SK-N-SH (cell line): ENCODE measurements at regions not wholly inside any gene's neighbourhood (a gene's known extent, or its start where the extent isn't known, plus 50 kb on each side); places are given as distances from the start of the nearest gene placed in this dataset.

Experiments used
- CTCF ChIA-PET: fragments of 300-600, 350-600 bp; formaldehyde crosslinking; extraction: SDS; loops from one replicate; lab custom pipeline; 2021; lab: Yijun Ruan, JAX
- POLR2A ChIA-PET: fragments of 350-600 bp; sonication (Branson Sonifier 250); formaldehyde crosslinking; extraction: SDS; loops from one replicate; lab custom pipeline; 2020; ENCODE audit warnings: antibody characterized with exemption, inconsistent platforms; lab: Yijun Ruan, JAX
- DNase-seq: peaks from one replicate; pipeline ENCODE4 v3.0.0; 2012
- H2AFZ ChIP-seq: fragments of 200-600 bp; sonication (generic); 2 replicates; pipeline ENCODE4 v1.8.1; 2016; ENCODE audit warnings: antibody characterized with exemption, mild to moderate bottlenecking, low read depth
- H3F3A ChIP-seq: fragments of 200-600 bp; sonication (generic); replicated peaks from 2 replicates; pipeline ENCODE3; 2016; ENCODE audit warnings: antibody characterized with exemption, mild to moderate bottlenecking; ENCODE audit not compliant: insufficient read depth
- H3K27ac ChIP-seq, 2 experiments: fragments of 200-500 bp in 1 of 2; fragments of 200-600 bp in 1 of 2; sonication (Bioruptor generic) in 1 of 2; sonication (generic), shearing (Covaris generic) in 1 of 2; 2 replicates each; pipeline versions ENCODE4 v1.5.1 to v1.6.1; 2014 to 2016; ENCODE audit warnings: low read depth in 2 of 2, inconsistent platforms in 1 of 2, low read length in 1 of 2, mild to moderate bottlenecking in 1 of 2, mixed read lengths in 1 of 2
- H3K27me3 ChIP-seq: fragments of 200-600 bp; sonication (generic), shearing (Covaris generic); 2 replicates; pipeline ENCODE4 v1.6.1; 2016; ENCODE audit warnings: mixed run types; ENCODE audit not compliant: insufficient read depth
- H3K36me3 ChIP-seq, 2 experiments: fragments of 200-500 bp in 1 of 2; fragments of 200-600 bp in 1 of 2; sonication (Bioruptor generic) in 1 of 2; sonication (generic) in 1 of 2; replicated peaks in 1 of 2; 2 replicates each; pipeline versions ENCODE3 to v1.5.1; 2014 to 2016; ENCODE audit warnings: low read length in 1 of 2, mild to moderate bottlenecking in 1 of 2; ENCODE audit not compliant: insufficient read depth in 2 of 2, control insufficient read depth in 1 of 2
- H3K4me1 ChIP-seq, 2 experiments: fragments of 200-500 bp in 1 of 2; fragments of 200-600 bp in 1 of 2; sonication (Bioruptor generic) in 1 of 2; sonication (generic), shearing (Covaris generic) in 1 of 2; 2 replicates each; pipeline versions ENCODE4 v1.5.1 to v1.6.1; 2014 to 2016; ENCODE audit warnings: low read depth in 1 of 2, low read length in 1 of 2, mixed run types in 1 of 2; ENCODE audit not compliant: insufficient read depth in 2 of 2, control insufficient read depth in 1 of 2
- H3K4me2 ChIP-seq: fragments of 200-600 bp; sonication (generic), shearing (Covaris generic); 2 replicates; pipeline ENCODE4 v1.6.1; 2017; ENCODE audit warnings: mixed run types
- H3K4me3 ChIP-seq, 2 experiments: fragments of 200-500 bp in 1 of 2; fragments of 200-600 bp in 1 of 2; sonication (Bioruptor generic) in 1 of 2; sonication (generic), shearing (Covaris generic) in 1 of 2; 2 replicates each; pipeline versions ENCODE4 v1.5.1 to v1.8.1; 2014 to 2016; ENCODE audit warnings: low read depth in 2 of 2, inconsistent platforms in 1 of 2, low read length in 1 of 2, mild to moderate bottlenecking in 1 of 2, mixed read lengths in 1 of 2, moderate library complexity in 1 of 2
- H3K79me2 ChIP-seq: fragments of 200-600 bp; sonication (generic); 2 replicates; pipeline ENCODE4 v1.8.1; 2017; ENCODE audit warnings: mild to moderate bottlenecking; ENCODE audit not compliant: insufficient read depth
- H3K9ac ChIP-seq: fragments of 200-600 bp; sonication (generic); 2 replicates; pipeline ENCODE4 v1.6.1; 2017; ENCODE audit warnings: mixed run types
- H3K9me2 ChIP-seq: fragments of 200-600 bp; sonication (generic); 2 replicates; pipeline ENCODE4 v1.6.1; 2017; ENCODE audit warnings: mixed run types
- H3K9me3 ChIP-seq: fragments of 200-600 bp; sonication (generic); 2 replicates; pipeline ENCODE4 v1.6.1; 2017; ENCODE audit warnings: mixed run types, mild to moderate bottlenecking, moderate library complexity
- H4K20me1 ChIP-seq: fragments of 200-600 bp; sonication (generic); 2 replicates; pipeline ENCODE4 v1.6.1; 2017; ENCODE audit warnings: mild to moderate bottlenecking, mixed run types; ENCODE audit not compliant: insufficient read depth
- EP300 ChIP-seq, 2 experiments: IDR thresholded peaks; 2 replicates each; pipeline versions ENCODE4 v1.4.0 to v1.6.1; 2012; ENCODE audit warnings: borderline replicate concordance in 1 of 2, low read depth in 1 of 2, low read length in 1 of 2
- FOSL2 ChIP-seq: IDR thresholded peaks from 2 replicates; pipeline ENCODE4 v1.4.0; 2012; ENCODE audit warnings: low read depth, mild to moderate bottlenecking, moderate library complexity, borderline replicate concordance
- FOXJ3 ChIP-seq: sonication (generic); formaldehyde crosslinking; IDR thresholded peaks from 2 replicates; pipeline ENCODE4 v1.5.1; 2020; ENCODE audit warnings: mild to moderate bottlenecking, missing genetic modification reagents
- FOXM1 ChIP-seq: IDR thresholded peaks from 2 replicates; pipeline ENCODE4 v1.4.0; 2012; ENCODE audit warnings: low read depth, mild to moderate bottlenecking
- GABPA ChIP-seq: IDR thresholded peaks from 2 replicates; pipeline ENCODE4 v1.4.0; 2012; ENCODE audit warnings: low read depth, mild to moderate bottlenecking
- GATA2 ChIP-seq: sonication (generic); formaldehyde crosslinking; IDR thresholded peaks from 2 replicates; pipeline ENCODE4 v1.5.0; 2020; ENCODE audit warnings: mild to moderate bottlenecking, missing genetic modification reagents
- MEF2A ChIP-seq: IDR thresholded peaks from 2 replicates; pipeline ENCODE4 v1.4.0; 2012; ENCODE audit warnings: low read depth, borderline replicate concordance
- POLR2AphosphoS5 ChIP-seq: IDR thresholded peaks from 2 replicates; pipeline ENCODE4 v1.6.1; 2012; ENCODE audit warnings: low read depth, low read length
- RAD21 ChIP-seq: IDR thresholded peaks from 2 replicates; pipeline ENCODE4 v1.6.1; 2012; ENCODE audit warnings: mild to moderate bottlenecking, low read length
- RCOR1 ChIP-seq: fragments of 150-350 bp; IDR thresholded peaks from 2 replicates; pipeline ENCODE4 v1.6.1; 2017; ENCODE audit warnings: antibody characterized with exemption, low read length
- RFX5 ChIP-seq: IDR thresholded peaks from 2 replicates; pipeline ENCODE4 v1.6.1; 2012; ENCODE audit warnings: mild to moderate bottlenecking, improper control_type of control experiment, low read length
- SMC3 ChIP-seq: IDR thresholded peaks from 2 replicates; pipeline ENCODE4 v1.6.1; 2012; ENCODE audit warnings: low read depth, low read length, improper control_type of control experiment
- TCF12 ChIP-seq: IDR thresholded peaks from 2 replicates; pipeline ENCODE4 v1.4.0; 2012
- TEAD4 ChIP-seq: IDR thresholded peaks from 2 replicates; pipeline ENCODE4 v1.4.0; 2012; ENCODE audit warnings: mild to moderate bottlenecking, borderline replicate concordance; ENCODE audit not compliant: insufficient read depth
- YY1 ChIP-seq: IDR thresholded peaks from 2 replicates; pipeline ENCODE4 v1.4.0; 2012; ENCODE audit warnings: low read depth, mild to moderate bottlenecking
- WGBS: methylation state at CpG from one replicate; pipeline ENCODE4 v1.1.6; 2017; ENCODE audit warnings: low lambda C conversion rate; 5-methylcytosine and 5-hydroxymethylcytosine counted together
- TF ChIP-seq, protein P1 (sequence below): fragments of 150-350 bp; IDR thresholded peaks from 2 replicates; pipeline ENCODE4 v1.6.1; 2017; ENCODE audit warnings: antibody characterized with exemption, low read length, low read depth, borderline replicate concordance
- TF ChIP-seq, protein P2 (sequence below): IDR thresholded peaks from 2 replicates; pipeline ENCODE4; 2012
- TF ChIP-seq, protein P3 (sequence below): IDR thresholded peaks from 2 replicates; pipeline ENCODE4 v1.4.0; 2012; ENCODE audit warnings: low read depth, borderline replicate concordance
- TF ChIP-seq, protein P4 (sequence below): IDR thresholded peaks from 2 replicates; pipeline ENCODE4 v1.4.0; 2012; ENCODE audit warnings: low read depth
- TF ChIP-seq, protein P5 (sequence below): IDR thresholded peaks from 2 replicates; pipeline ENCODE4 v1.4.0; 2012; ENCODE audit warnings: low read depth, borderline replicate concordance

DNA sequence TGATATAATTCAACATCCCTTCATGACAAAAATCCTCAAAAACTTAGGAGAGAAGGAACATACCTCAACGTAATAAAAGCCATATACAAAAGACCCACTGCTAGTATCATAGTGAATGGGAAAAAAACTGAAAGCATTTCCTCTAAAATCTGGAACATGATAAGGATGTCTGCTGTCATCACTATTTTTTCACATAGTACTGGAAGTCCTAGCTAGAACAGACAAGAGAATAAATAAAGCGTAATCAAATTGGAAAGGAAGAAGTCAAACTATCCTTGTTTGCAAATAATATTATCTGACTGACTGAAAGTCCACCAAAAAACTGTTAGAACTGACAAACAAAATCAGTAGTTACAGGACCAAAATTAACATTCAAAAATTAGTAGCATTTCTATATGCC, 985.4 kb upstream of the AGA start:
- H3K4me3 ChIP-seq = no peak overlapping the region
- no peak overlapping the region for H3K4me2 ChIP-seq
- H3F3A ChIP-seq = no peaks in the 10 kb centered on the region
- no peaks in the 10 kb centered on the region for H3K9me3 ChIP-seq
- 5% methylated on average over 2 of the region's 2 CpGs for WGBS
- no peaks in the 10 kb centered on the region for H3K4me1 ChIP-seq
- no peak overlapping the region for H3K9ac ChIP-seq
- no peaks in the 10 kb centered on the region for H3K9me2 ChIP-seq
- H4K20me1 ChIP-seq = no peaks in the 10 kb centered on the region
- H2AFZ ChIP-seq = no peak overlapping the region
- no peak overlapping the region for H3K27ac ChIP-seq
- no peaks in the 10 kb centered on the region for H3K27me3 ChIP-seq
- ChIA-PET CTCF (no interaction called here), POLR2A (no interaction called here)
- no peaks in the 10 kb centered on the region for H3K79me2 ChIP-seq
- DNase-seq = no peak
- H3K36me3 ChIP-seq = no peaks in the 10 kb centered on the region
- TF ChIP-seq FOXJ3 (CRISPR knock-in tag) = no peak
- no peak for TF ChIP-seq RCOR1
- no peak for TF ChIP-seq TCF12
- TF ChIP-seq GABPA = no peak
- no peak for TF ChIP-seq TEAD4
- TF ChIP-seq MEF2A = no peak
- TF ChIP-seq, protein P1, sequence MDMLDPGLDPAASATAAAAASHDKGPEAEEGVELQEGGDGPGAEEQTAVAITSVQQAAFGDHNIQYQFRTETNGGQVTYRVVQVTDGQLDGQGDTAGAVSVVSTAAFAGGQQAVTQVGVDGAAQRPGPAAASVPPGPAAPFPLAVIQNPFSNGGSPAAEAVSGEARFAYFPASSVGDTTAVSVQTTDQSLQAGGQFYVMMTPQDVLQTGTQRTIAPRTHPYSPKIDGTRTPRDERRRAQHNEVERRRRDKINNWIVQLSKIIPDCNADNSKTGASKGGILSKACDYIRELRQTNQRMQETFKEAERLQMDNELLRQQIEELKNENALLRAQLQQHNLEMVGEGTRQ = no peak
- TF ChIP-seq, protein P2, sequence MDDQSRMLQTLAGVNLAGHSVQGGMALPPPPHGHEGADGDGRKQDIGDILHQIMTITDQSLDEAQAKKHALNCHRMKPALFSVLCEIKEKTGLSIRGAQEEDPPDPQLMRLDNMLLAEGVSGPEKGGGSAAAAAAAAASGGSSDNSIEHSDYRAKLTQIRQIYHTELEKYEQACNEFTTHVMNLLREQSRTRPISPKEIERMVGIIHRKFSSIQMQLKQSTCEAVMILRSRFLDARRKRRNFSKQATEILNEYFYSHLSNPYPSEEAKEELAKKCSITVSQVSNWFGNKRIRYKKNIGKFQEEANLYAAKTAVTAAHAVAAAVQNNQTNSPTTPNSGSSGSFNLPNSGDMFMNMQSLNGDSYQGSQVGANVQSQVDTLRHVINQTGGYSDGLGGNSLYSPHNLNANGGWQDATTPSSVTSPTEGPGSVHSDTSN = no peak
- TF ChIP-seq RFX5 = no peak
- no peak for TF ChIP-seq POLR2AphosphoS5
- TF ChIP-seq GATA2 (CRISPR knock-in tag) = no peak
- TF ChIP-seq, protein P3, sequence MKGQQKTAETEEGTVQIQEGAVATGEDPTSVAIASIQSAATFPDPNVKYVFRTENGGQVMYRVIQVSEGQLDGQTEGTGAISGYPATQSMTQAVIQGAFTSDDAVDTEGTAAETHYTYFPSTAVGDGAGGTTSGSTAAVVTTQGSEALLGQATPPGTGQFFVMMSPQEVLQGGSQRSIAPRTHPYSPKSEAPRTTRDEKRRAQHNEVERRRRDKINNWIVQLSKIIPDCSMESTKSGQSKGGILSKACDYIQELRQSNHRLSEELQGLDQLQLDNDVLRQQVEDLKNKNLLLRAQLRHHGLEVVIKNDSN = no peak
- TF ChIP-seq, protein P4, sequence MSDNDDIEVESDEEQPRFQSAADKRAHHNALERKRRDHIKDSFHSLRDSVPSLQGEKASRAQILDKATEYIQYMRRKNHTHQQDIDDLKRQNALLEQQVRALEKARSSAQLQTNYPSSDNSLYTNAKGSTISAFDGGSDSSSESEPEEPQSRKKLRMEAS = no peak
- no peak for TF ChIP-seq FOSL2
- no peak for TF ChIP-seq FOXM1
- no peak for TF ChIP-seq RAD21
- TF ChIP-seq YY1 = no peak
- no peak for TF ChIP-seq EP300 (IDR thresholded peaks at IDR 0.05; ENCODE audit: borderline replicate concordance in 1 of 2, low read depth in 1 of 2, low read length in 1 of 2)
- TF ChIP-seq SMC3 = no peak
- TF ChIP-seq, protein P5, sequence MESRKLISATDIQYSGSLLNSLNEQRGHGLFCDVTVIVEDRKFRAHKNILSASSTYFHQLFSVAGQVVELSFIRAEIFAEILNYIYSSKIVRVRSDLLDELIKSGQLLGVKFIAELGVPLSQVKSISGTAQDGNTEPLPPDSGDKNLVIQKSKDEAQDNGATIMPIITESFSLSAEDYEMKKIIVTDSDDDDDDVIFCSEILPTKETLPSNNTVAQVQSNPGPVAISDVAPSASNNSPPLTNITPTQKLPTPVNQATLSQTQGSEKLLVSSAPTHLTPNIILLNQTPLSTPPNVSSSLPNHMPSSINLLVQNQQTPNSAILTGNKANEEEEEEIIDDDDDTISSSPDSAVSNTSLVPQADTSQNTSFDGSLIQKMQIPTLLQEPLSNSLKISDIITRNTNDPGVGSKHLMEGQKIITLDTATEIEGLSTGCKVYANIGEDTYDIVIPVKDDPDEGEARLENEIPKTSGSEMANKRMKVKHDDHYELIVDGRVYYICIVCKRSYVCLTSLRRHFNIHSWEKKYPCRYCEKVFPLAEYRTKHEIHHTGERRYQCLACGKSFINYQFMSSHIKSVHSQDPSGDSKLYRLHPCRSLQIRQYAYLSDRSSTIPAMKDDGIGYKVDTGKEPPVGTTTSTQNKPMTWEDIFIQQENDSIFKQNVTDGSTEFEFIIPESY = no peak
